ENCODE measurements at regions not wholly inside any gene's neighbourhood (a gene's known extent, or its start where the extent isn't known, plus 50 kb on each side); places are given as distances from the start of the nearest gene placed in this dataset.

DNA sequence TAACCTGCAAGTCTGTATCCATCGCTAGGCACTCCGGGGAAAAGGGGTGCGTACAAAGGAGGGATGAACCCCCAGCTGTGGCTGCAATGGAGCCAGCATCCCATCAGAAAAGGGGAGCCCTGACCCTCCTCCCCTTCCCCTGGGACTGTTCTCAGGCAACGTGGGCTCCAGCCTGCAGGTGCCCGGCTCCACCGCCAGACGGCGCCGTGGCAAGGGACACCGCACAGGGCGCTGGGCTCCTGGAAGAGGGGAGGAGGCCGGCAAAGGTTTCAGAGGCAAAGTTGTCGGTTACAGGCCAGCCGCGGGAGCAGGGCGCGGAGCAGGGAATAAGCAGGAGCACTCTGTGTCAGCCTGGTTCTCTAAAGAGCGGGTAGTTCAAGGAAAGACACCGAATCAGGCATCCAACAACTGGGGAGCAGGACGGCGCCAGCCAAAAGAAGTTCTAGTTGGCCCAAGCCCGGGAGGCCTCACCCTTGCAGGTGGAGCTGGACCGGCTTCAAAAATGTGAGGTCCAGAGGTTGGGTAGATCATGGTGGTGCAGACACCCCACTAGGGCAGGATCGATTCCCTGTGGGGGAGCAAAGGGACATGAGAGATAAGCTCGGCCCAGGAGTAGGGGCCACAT lies 53.0 kb upstream of the ATP12A start:
- FAIRE-seq: no peak
- TF ChIP-seq, protein P1, sequence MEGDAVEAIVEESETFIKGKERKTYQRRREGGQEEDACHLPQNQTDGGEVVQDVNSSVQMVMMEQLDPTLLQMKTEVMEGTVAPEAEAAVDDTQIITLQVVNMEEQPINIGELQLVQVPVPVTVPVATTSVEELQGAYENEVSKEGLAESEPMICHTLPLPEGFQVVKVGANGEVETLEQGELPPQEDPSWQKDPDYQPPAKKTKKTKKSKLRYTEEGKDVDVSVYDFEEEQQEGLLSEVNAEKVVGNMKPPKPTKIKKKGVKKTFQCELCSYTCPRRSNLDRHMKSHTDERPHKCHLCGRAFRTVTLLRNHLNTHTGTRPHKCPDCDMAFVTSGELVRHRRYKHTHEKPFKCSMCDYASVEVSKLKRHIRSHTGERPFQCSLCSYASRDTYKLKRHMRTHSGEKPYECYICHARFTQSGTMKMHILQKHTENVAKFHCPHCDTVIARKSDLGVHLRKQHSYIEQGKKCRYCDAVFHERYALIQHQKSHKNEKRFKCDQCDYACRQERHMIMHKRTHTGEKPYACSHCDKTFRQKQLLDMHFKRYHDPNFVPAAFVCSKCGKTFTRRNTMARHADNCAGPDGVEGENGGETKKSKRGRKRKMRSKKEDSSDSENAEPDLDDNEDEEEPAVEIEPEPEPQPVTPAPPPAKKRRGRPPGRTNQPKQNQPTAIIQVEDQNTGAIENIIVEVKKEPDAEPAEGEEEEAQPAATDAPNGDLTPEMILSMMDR (IDR thresholded peaks at IDR 0.05; ENCODE audit: insufficient read depth, missing control alignments): peak; percentile 43
- DNase-seq (ENCODE audit: insufficient read length, low spot score): peak; percentile 35

DNA sequence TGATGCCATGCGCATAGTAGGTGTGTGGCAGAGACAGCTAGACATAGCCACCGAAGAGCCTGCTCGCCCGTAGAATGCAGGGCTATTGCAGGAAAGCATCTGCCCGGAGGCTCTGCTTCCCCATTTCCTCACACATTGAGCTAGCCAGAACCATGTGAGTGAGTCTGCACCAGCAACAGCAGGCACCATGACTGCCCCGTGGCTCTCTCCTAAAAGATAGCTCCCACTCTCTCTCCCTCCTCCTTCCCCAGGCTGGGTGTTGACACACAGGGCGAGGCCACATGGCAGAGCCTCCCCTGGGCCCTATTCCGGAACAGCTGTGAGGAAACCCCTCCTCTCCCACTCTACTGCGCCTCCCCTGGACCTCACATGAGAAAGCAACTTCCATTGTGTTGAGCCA lies 52.3 kb upstream of the ATP12A start:
- FAIRE-seq (no peak), DNase-seq (ENCODE audit: insufficient read length, low spot score) (no peak)
- TF ChIP-seq, protein P1 (IDR thresholded peaks at IDR 0.05; ENCODE audit: insufficient read depth, missing control alignments): no peak

DNA sequence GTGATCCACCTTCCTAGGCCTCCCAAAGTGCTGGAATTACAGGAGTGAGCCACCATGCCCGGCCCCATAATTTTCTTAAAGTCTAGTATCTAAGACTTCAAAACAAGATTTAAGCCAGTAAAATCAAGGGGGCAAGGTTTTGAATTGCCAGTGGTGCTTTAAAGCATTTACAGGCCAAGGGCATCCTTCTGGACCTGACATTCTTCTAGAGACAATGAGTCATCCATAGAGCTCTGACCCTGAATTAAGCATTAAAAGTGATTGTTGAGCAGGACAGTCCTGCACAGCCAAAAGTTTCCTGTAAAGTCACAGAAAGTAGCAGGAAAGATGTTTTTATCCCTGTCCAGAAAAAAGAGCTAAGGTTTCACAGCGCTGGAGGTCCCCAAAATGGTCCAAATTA lies 50.9 kb upstream of the ATP12A start:
- FAIRE-seq (no peak), DNase-seq (ENCODE audit: insufficient read length, low spot score) (no peak)

DNA sequence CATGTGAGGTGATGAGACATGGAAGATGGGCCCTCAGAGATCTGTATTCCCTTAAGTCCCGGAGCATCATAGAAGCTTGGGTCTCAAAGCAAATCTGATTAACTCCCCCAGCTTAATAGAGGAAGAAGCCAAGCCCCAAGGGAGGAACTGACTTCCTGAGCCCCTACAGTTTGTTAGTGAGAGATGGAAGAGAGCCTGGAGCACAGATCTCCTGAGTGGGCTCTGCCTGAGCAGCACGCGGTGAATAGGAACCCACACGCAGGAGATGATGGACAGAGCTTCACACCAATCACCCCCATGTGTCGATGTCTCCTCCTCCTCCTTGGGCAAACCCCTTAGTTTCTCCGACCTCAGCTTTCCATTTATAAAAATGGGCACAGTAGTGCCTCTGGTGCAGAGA lies 50.1 kb upstream of the ATP12A start:
- no peak for DNase-seq (ENCODE audit: insufficient read length, low spot score)
- TF ChIP-seq, protein P1 (IDR thresholded peaks at IDR 0.05; ENCODE audit: insufficient read depth, missing control alignments): no peak
- no peak for FAIRE-seq

More for the DNA sequence above, 50.9 kb upstream of the ATP12A start:
- TF ChIP-seq, protein P1 (IDR thresholded peaks at IDR 0.05; ENCODE audit: insufficient read depth, missing control alignments): no peak

Measured in D721Med (cell line).